ENCODE measurements at regions not wholly inside any gene's neighbourhood (a gene's known extent, or its start where the extent isn't known, plus 50 kb on each side); places are given as distances from the start of the nearest gene placed in this dataset.
"Not testable (repeated sequence)": the region's sequence is repeated elsewhere in the genome, so short reads cannot be mapped to it uniquely, and the experiment has no call there.

GRCh38 chr4:117596917-117597480 is 437.3 kb upstream of the NDST3 start:
- no peak for DNase-seq
- no peaks in the 10 kb centered on the region for H3K27me3 ChIP-seq
- intact Hi-C loops (cut with DNase I) = no loop called here
- TF ChIP-seq CTCF (IDR thresholded peaks at IDR 0.05) (no peak), POLR2A (IDR thresholded peaks at IDR 0.05) (no peak)
- H3K27ac ChIP-seq = no peak overlapping the region
- H3K36me3 ChIP-seq = no peaks in the 10 kb centered on the region
- no peak overlapping the region for H3K4me3 ChIP-seq (replicated peaks in 1 of 3)
- no peaks in the 10 kb centered on the region for H3K9me3 ChIP-seq
- H3K4me1 ChIP-seq = no peaks in the 10 kb centered on the region
- WGBS, 2 donors = 80 to 93% methylated on average over 7 of the region's 7 CpGs

- H3K27me3 ChIP-seq; H3K4me1 ChIP-seq; H3K4me3 ChIP-seq (replicated peaks in 1 of 3); intact Hi-C loops (cut with DNase I); H3K27ac ChIP-seq; H3K36me3 ChIP-seq; H3K9me3 ChIP-seq; DNase-seq: not testable (repeated sequence)
- 78 to 80% methylated on average over 2 of the region's 2 CpGs for WGBS, 2 donors
Measured at GRCh38 chr4:117599393-117599792, 434.9 kb upstream of the NDST3 start.

- H3K4me3 ChIP-seq (replicated peaks in 1 of 3); intact Hi-C loops (cut with DNase I); H3K27ac ChIP-seq; DNase-seq; H3K4me1 ChIP-seq; H3K27me3 ChIP-seq; H3K9me3 ChIP-seq; H3K36me3 ChIP-seq: not testable (repeated sequence)
- 48 to 49% methylated on average over 4 of the region's 4 CpGs for WGBS, 2 donors
Measured at GRCh38 chr4:117600936-117601335, 433.4 kb upstream of the NDST3 start.

- no peak overlapping the region for H3K4me3 ChIP-seq (replicated peaks in 1 of 3)
- H3K9me3 ChIP-seq = no peaks in the 10 kb centered on the region
- no peak overlapping the region for H3K27ac ChIP-seq
- no peak for TF ChIP-seq POLR2A (IDR thresholded peaks at IDR 0.05)
- no peak for TF ChIP-seq CTCF (IDR thresholded peaks at IDR 0.05)
- no peaks in the 10 kb centered on the region for H3K4me1 ChIP-seq
- no peaks in the 10 kb centered on the region for H3K27me3 ChIP-seq
- WGBS, 2 donors = 67 to 70% methylated on average over 1 of the region's 1 CpG
- H3K36me3 ChIP-seq = no peaks in the 10 kb centered on the region
- intact Hi-C loops (cut with DNase I) = no loop called here
- DNase-seq = no peak
Measured at GRCh38 chr4:117610706-117611308, 423.5 kb upstream of the NDST3 start.

- H3K4me1 ChIP-seq = no peaks in the 10 kb centered on the region
- no peak overlapping the region for H3K4me3 ChIP-seq (replicated peaks in 1 of 3)
- H3K27ac ChIP-seq = no peak overlapping the region
- DNase-seq = no peak
- intact Hi-C loops (cut with DNase I) = no loop called here
- H3K27me3 ChIP-seq = no peaks in the 10 kb centered on the region
- H3K36me3 ChIP-seq = no peaks in the 10 kb centered on the region
- H3K9me3 ChIP-seq = no peaks in the 10 kb centered on the region
- TF ChIP-seq CTCF (IDR thresholded peaks at IDR 0.05) = no peak
- TF ChIP-seq POLR2A (IDR thresholded peaks at IDR 0.05) = no peak
- WGBS, 2 donors = 90 to 94% methylated on average over 4 of the region's 4 CpGs
Measured at GRCh38 chr4:117621673-117622072, 412.6 kb upstream of the NDST3 start.

GRCh38 chr4:117623326-117623725 is 411.0 kb upstream of the NDST3 start:
- H3K27ac ChIP-seq = no peak overlapping the region
- no peaks in the 10 kb centered on the region for H3K27me3 ChIP-seq
- no peak overlapping the region for H3K4me3 ChIP-seq (replicated peaks in 1 of 3)
- no peaks in the 10 kb centered on the region for H3K4me1 ChIP-seq
- H3K9me3 ChIP-seq = no peaks in the 10 kb centered on the region
- WGBS, 2 donors = 39 to 58% methylated on average over 1 of the region's 1 CpG
- intact Hi-C loops (cut with DNase I) = no loop called here
- DNase-seq = no peak
- no peaks in the 10 kb centered on the region for H3K36me3 ChIP-seq
- TF ChIP-seq POLR2A (IDR thresholded peaks at IDR 0.05) (no peak), CTCF (IDR thresholded peaks at IDR 0.05) (no peak)
